Liver (tissue), 8 donors: ENCODE measurements at regions not wholly inside any gene's neighbourhood (a gene's known extent, or its start where the extent isn't known, plus 50 kb on each side); places are given as distances from the start of the nearest gene placed in this dataset.

Experiments used
- DNase-seq: peaks from one replicate; pipeline ENCODE4 v3.0.0-alpha.2; 2017; ENCODE audit warnings: low spot score
- H3K27ac ChIP-seq, 2 donors: one replicate each; pipeline ENCODE4 v1.7.0; 2013; ENCODE audit warnings: inconsistent platforms in 2 of 2, low read length in 2 of 2, control low read depth in 1 of 2, low read depth in 1 of 2, mild to moderate bottlenecking in 1 of 2
- H3K27me3 ChIP-seq, 4 donors: one replicate each; pipeline versions ENCODE4 v1.6.1 to v1.7.0; 2013; ENCODE audit warnings: low read length in 3 of 4, inconsistent platforms in 1 of 4, mild to moderate bottlenecking in 1 of 4, moderate library complexity in 1 of 4; ENCODE audit not compliant: control insufficient read depth in 4 of 4, insufficient read depth in 4 of 4
- H3K36me3 ChIP-seq, 4 donors: one replicate each; pipeline versions ENCODE4 v1.6.1 to v1.7.0; 2013; ENCODE audit warnings: low read length in 3 of 4, mild to moderate bottlenecking in 3 of 4, low read depth in 1 of 4, moderate library complexity in 1 of 4; ENCODE audit not compliant: control insufficient read depth in 4 of 4, insufficient read depth in 3 of 4
- H3K4me1 ChIP-seq, 4 donors: one replicate each; pipeline versions ENCODE4 v1.6.1 to v1.7.0; 2013; ENCODE audit warnings: low read length in 3 of 4, mild to moderate bottlenecking in 3 of 4, moderate library complexity in 1 of 4; ENCODE audit not compliant: control insufficient read depth in 4 of 4, insufficient read depth in 4 of 4
- H3K4me3 ChIP-seq, 3 donors: one replicate each; pipeline versions ENCODE4 v1.6.1 to v1.7.0; 2013; ENCODE audit warnings: low read length in 3 of 3, control low read depth in 1 of 3, low read depth in 1 of 3, mild to moderate bottlenecking in 1 of 3
- H3K9ac ChIP-seq, 2 donors: one replicate each; pipeline ENCODE4 v1.7.0; 2013; ENCODE audit warnings: low read length in 2 of 2, mild to moderate bottlenecking in 2 of 2, moderate library complexity in 2 of 2, control low read depth in 1 of 2, low read depth in 1 of 2
- H3K9me3 ChIP-seq, 4 donors: one replicate each; pipeline versions ENCODE4 v1.6.1 to v1.7.0; 2013; ENCODE audit warnings: low read length in 3 of 4; ENCODE audit not compliant: control insufficient read depth in 4 of 4
- ATF3 ChIP-seq: IDR thresholded peaks from 2 replicates; pipeline ENCODE4 v1.6.1; 2016; ENCODE audit warnings: antibody characterized with exemption
- CTCF ChIP-seq: fragments of 150-350 bp; IDR thresholded peaks from 2 replicates; pipeline ENCODE4 v1.5.1; 2017; ENCODE audit warnings: improper control_type of control experiment, low read depth, low read length; ENCODE audit not compliant: missing input control
- EGR1 ChIP-seq, 2 donors: IDR thresholded peaks; 2 replicates each; pipeline ENCODE4 v1.6.1; 2016 to 2018; ENCODE audit warnings: antibody characterized with exemption in 2 of 2, low read depth in 2 of 2
- FOXA1 ChIP-seq: IDR thresholded peaks from 2 replicates; pipeline ENCODE4 v1.6.1; 2016; ENCODE audit warnings: antibody characterized with exemption
- FOXA2 ChIP-seq: IDR thresholded peaks from 2 replicates; pipeline ENCODE4 v1.6.1; 2016; ENCODE audit warnings: antibody characterized with exemption
- GABPA ChIP-seq, 2 donors: IDR thresholded peaks in 1 of 2; conservative IDR thresholded peaks in 1 of 2; 2 replicates each; pipeline ENCODE4 v1.6.1; 2016; ENCODE audit warnings: antibody characterized with exemption in 2 of 2, mild to moderate bottlenecking in 1 of 2, moderate library complexity in 1 of 2
- HNF4A ChIP-seq, 2 donors: conservative IDR thresholded peaks; 2 replicates each; pipeline ENCODE4 v1.6.1; 2016; ENCODE audit warnings: antibody characterized with exemption in 2 of 2, mild to moderate bottlenecking in 2 of 2
- HNF4G ChIP-seq: IDR thresholded peaks from 2 replicates; pipeline ENCODE4 v1.6.1; 2016; ENCODE audit warnings: antibody characterized with exemption
- JUND ChIP-seq, 2 donors: IDR thresholded peaks; 2 replicates each; pipeline ENCODE4 v1.6.1; 2016; ENCODE audit warnings: antibody characterized with exemption in 2 of 2
- MAX ChIP-seq: IDR thresholded peaks from 2 replicates; pipeline ENCODE4 v1.6.1; 2016; ENCODE audit warnings: antibody characterized with exemption
- NR2F2 ChIP-seq: IDR thresholded peaks from 2 replicates; pipeline ENCODE4 v1.6.1; 2016; ENCODE audit warnings: antibody characterized with exemption
- RAD21 ChIP-seq, 2 donors: IDR thresholded peaks; 2 replicates each; pipeline ENCODE4 v1.6.1; 2016; ENCODE audit warnings: antibody characterized with exemption in 2 of 2, mild to moderate bottlenecking in 2 of 2
- REST ChIP-seq: IDR thresholded peaks from 2 replicates; pipeline ENCODE4 v1.6.1; 2016; ENCODE audit warnings: antibody characterized with exemption, mild to moderate bottlenecking
- RXRA ChIP-seq, 2 donors: IDR thresholded peaks; 2 replicates each; pipeline ENCODE4 v1.6.1; 2017 to 2018; ENCODE audit warnings: antibody characterized with exemption in 2 of 2, mild to moderate bottlenecking in 1 of 2
- SP1 ChIP-seq: IDR thresholded peaks from 2 replicates; pipeline ENCODE4 v1.6.1; 2018; ENCODE audit warnings: antibody characterized with exemption, mild to moderate bottlenecking
- TAF1 ChIP-seq: conservative IDR thresholded peaks from 2 replicates; pipeline ENCODE4 v1.6.1; 2016; ENCODE audit warnings: antibody characterized with exemption, mild to moderate bottlenecking
- YY1 ChIP-seq: IDR thresholded peaks from 2 replicates; pipeline ENCODE4 v1.6.1; 2016; ENCODE audit warnings: antibody characterized with exemption, mild to moderate bottlenecking
- WGBS: extraction: QIAGEN DNeasy Blood & Tissue Kit; methylation state at CpG from one replicate; pipeline ENCODE4 v1.1.7; 2013; 5-methylcytosine and 5-hydroxymethylcytosine counted together
- donor health status: healthy.
- donor health status: healthy.
- donor health status: healthy.
- donor health status: healthy.
- donor health status: healthy.

GRCh38 chr20:48191200-48191599 lies 405.9 kb upstream of the SULF2 start:
- H3K27ac ChIP-seq, result no peak overlapping the region
- no peaks in the 10 kb centered on the region for H3K9me3 ChIP-seq
- no peaks in the 10 kb centered on the region for H3K4me1 ChIP-seq
- no peak for DNase-seq
- H3K9ac ChIP-seq, result no peak overlapping the region
- H3K27me3 ChIP-seq, result no peaks in the 10 kb centered on the region
- 71% methylated on average over 3 of the region's 3 CpGs for WGBS
- H3K36me3 ChIP-seq, result no peaks in the 10 kb centered on the region
- H3K4me3 ChIP-seq, result no peak overlapping the region
- TF ChIP-seq CTCF, result no peak
- no peak for TF ChIP-seq HNF4A (conservative IDR thresholded peaks at IDR 0.05)
- no peak for TF ChIP-seq ATF3
- TF ChIP-seq YY1, result no peak
- no peak for TF ChIP-seq RXRA (IDR thresholded peaks at IDR 0.05)
- no peak for TF ChIP-seq RAD21 (IDR thresholded peaks at IDR 0.05)
- no peak for TF ChIP-seq TAF1
- no peak for TF ChIP-seq FOXA2
- no peak for TF ChIP-seq GABPA (IDR thresholded peaks at IDR 0.05 in 1 of 2, conservative IDR thresholded peaks at IDR 0.05 in 1 of 2)
- no peak for TF ChIP-seq MAX

- Histone ChIP-seq H3K4me3 (no peak overlapping the region), H3K27me3 (no peaks in the 10 kb centered on the region), H3K4me1 (no peaks in the 10 kb centered on the region), H3K9me3 (no peaks in the 10 kb centered on the region), H3K36me3 (no peaks in the 10 kb centered on the region), H3K27ac (no peak overlapping the region), H3K9ac (no peak overlapping the region)
- TF ChIP-seq HNF4A (conservative IDR thresholded peaks at IDR 0.05) (no peak), EGR1 (IDR thresholded peaks at IDR 0.05; ENCODE audit: low read depth in 2 of 2) (no peak), NR2F2 (no peak), HNF4G (no peak), MAX (no peak)
- no peak for DNase-seq
- WGBS, result 58% methylated on average over 4 of the region's 4 CpGs
Measured at GRCh38 chr20:48190757-48191156, 405.5 kb upstream of the SULF2 start.

GRCh38 chr20:48189181-48189580 lies 403.9 kb upstream of the SULF2 start:
- no peak for DNase-seq
- no peak overlapping the region for H3K9ac ChIP-seq
- 60% methylated on average over 4 of the region's 4 CpGs for WGBS
- H3K9me3 ChIP-seq, result no peaks in the 10 kb centered on the region
- H3K4me3 ChIP-seq, result no peak overlapping the region
- H3K27me3 ChIP-seq, result no peaks in the 10 kb centered on the region
- no peak overlapping the region for H3K27ac ChIP-seq
- no peaks in the 10 kb centered on the region for H3K4me1 ChIP-seq
- TF ChIP-seq YY1 (no peak), REST (no peak), ATF3 (no peak), CTCF (peak; percentile 39), HNF4G (no peak), FOXA1 (no peak), GABPA (IDR thresholded peaks at IDR 0.05 in 1 of 2, conservative IDR thresholded peaks at IDR 0.05 in 1 of 2) (no peak), RAD21 (IDR thresholded peaks at IDR 0.05) (peak; percentile 65 to 73), TAF1 (no peak), NR2F2 (no peak), FOXA2 (no peak), SP1 (no peak), JUND (IDR thresholded peaks at IDR 0.05) (no peak)
- no peaks in the 10 kb centered on the region for H3K36me3 ChIP-seq
